NOMO-1 treated with DMSO at 0.1 percent for 48 hours (cell line): ENCODE measurements at regions not wholly inside any gene's neighbourhood (a gene's known extent, or its start where the extent isn't known, plus 50 kb on each side); places are given as distances from the start of the nearest gene placed in this dataset.

Source experiments
- DNase-seq: peaks from one replicate; lab custom pipeline; 2025; ENCODE audit not compliant: unreplicated experiment; lab: John Stamatoyannopoulos, UW

DNA sequence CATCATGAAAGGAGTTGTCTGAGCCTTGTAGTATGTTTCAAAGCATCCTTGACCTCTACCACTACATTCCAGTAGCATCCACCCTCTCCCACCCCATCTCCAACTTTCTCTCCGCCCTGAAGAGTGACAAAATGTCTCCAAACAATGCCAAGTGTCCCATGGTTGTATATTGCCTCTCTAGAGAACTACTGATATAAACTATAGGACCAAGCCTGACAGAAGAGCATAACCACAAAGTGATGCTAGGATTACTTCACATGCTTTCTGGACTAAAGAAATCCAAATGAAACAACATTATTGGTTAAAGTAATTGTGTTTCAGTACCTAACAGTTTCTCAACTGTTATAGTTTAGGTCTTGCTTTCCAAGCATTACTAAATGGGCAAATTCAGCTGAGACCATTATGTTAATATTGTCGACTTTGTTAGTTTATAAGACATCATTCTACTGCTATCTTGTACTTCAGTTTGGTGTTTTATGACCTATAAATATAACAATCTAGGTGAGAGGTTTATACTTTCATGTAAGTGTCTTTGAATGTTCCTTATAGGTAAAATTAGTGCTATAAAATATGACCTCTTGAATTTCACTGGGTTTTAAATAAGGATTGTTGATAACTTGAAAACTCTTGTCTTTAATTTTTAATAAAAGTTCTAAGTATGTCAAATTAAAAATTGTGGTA is 117.4 kb downstream of the SUCNR1 start:
- DNase-seq, result no peak

DNA sequence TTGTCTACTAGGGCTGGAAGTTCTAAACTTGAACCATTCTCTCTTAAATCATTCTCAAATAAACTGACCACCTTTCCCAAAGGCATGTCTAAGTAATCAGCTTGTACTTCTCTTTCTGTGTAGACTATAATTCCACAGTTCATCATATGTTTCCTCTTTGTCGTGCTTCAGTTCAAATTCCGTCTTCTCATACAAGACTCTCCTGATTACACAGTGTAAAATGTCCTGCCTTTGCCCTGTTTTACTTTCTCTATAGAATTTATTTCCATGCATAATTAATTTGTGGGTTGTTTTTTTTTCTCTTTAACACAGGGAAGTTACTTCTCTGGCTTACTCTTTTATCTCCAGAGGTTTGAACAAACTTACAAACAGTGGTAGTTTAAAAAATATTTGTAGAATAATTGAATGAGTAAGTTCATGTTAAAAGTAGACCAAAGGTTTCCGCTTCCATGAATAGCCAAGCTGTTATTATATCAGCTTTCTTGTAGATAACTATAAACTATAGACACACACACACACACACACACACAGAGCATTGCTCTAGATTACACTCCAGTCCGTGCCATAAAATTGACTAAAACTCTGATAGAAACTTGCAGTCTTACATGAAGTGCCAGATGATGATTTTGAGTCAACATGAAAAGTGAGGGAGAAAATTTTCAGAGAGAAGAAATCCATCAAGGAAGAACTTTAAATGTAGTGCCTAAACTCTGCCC is 119.0 kb downstream of the SUCNR1 start:
- DNase-seq, result no peak

DNA sequence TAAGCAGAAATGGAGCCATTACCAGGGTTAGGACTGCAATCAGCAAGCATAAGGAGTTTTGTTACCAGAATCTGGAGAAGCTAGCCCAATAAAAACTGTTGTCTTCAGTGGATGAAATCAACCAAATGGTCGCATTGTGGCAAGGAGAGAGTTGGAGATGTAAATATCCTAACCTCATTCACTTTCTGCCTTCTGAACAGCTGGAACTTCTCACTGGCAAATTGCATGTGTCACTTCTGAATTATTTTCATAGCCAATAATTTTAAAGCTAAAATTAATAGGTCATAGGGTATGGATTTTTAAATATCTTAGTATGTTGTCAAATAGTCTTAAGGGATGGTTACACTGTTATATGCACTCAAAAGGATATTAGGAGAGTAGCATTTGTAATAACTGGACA is 121.6 kb downstream of the SUCNR1 start:
- DNase-seq, result no peak

DNA sequence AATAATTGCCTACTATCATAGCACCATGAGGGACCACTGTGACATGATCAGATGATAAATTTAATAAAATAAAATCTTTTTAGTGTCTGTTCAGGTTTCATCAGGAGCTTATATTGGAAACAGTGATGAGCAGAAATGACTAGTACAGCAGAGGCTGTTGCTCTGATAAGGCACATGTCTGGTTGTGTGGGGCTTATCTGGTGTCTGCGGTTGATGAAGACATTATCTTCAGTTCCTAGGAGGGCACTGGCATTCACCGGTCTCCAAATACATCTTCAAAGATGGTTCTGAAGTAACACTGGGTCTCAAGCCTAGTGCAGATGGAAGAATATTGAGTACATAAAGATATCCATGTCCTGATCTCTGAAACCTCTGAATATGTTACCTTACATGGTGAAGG is 125.3 kb downstream of the SUCNR1 start:
- no peak for DNase-seq

DNA sequence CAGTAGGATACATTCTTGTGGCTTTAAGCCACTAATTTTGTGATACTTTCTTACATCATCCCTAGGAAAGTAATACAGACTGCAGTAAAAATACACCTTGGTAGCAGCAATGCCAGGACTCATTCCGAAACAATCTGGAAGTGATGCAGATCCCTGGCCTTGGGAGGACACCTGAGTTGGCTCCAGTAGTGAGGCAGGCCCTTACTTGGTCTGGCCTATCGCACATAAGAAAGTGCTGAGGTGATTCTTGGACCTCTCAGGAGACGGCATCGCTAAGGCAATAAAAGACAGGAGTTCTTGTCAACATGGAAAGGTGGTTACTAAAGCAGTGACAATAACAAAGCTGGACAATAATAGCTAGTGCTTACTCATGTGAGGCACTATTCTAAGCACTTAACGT is 126.5 kb downstream of the SUCNR1 start:
- no peak for DNase-seq

DNA sequence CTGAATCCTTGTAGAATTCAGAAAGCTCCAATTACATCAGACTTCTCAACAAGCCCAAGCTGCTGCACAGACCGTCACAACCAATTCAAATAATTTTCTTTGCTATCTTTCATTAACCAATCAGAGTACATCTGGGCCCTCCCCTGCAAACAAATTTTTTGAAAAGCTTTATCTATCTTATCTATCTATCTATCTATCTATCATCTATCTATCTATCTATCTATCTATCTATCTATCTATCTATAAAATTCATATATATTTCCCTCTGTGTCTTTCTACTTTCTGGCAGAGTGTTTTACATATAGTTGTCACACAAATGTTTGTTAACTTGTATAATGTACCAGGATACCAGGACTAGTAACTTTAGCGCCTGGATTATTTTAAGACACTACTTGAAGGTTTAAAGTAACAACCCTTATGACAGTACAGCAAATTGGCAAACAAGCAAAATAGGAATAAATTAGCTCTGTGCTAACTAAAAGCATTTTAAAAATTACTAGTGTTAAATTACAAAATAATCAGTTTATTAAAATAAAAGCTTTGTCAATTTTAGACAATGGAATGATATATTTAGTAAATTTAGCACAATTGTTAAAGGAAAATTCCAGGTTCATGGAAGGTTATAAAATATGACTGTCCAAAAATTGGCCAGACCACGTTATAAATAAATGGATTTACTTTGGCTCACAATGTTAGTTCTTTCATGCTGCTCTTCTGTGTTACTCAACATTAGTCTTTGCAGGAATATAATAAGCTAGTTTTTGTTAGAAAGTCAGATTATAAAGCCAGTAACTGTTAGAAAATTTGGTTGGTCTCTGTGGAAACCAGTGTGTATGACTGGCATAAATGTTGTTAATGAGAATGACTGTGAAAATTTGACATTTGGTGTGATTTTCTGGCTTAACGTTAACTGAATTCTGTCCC is 138.6 kb downstream of the SUCNR1 start:
- no peak for DNase-seq

DNA sequence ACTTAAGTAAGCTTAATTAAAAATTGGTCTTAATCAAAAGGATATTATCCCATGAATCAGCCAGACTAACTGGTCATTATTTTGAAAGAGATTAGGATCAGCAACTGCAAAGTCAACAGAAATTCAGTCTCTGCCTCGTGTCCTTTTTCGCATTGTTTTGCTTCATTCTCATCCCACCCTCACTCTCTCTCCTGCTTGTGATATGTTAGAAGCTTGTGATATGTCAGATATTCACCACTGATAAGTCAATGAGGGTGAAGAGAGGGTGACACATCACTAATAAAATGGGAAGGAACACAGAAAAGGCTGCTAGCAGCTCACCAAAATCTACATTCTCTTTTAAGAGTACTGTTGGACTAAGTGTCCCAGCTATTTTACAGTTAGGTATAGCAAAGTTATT is 146.1 kb downstream of the SUCNR1 start:
- no peak for DNase-seq

DNA sequence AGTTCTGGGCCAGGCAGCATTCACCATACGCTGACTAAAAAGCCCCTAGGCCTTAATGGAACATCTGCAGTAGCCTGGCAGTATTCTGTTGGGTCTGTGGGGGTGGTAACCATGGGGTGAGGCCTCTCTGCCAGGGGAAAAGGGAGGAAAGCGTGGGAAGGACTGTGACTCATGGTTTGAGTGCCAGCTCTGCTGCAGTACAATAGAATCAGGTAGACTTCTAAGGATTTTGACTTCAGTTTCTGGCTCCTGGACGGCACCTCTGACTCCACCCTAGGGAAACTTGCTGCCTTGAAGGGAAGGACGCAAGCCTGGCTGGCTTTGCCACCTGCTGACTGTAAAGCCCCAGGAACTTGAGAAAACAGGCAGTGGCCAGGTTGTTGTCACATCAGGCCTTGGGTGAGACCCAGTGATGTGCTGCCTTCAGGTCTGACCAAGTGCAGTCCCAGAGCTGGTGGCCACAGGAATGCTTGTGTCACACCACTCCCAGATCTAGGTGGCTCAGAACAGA is 148.6 kb downstream of the SUCNR1 start:
- DNase-seq, result no peak

DNA sequence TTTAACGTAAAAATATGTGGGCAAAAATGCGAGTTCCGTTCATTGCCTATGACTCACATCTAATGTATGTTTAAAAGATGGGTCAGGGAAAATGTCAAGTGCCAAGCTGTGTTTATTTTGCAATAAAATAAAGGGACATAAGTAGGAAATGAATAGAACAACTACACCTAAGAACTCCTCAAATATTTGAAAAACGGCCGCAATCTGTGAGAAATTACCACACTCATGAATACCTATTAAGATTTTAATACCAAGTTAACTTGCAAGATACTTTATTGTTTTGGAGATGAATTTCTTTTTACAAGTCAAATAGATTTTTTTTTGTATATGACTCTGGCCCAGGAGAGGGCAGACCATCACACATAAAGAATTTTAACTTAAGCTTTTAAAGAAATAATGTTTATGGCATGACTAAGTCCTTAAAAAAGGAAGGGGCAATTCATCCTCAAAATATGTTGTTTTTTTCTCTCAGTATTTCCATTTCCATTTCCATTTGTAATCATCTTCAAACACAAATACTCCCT is 152.7 kb downstream of the SUCNR1 start:
- DNase-seq, result peak; percentile 82

DNA sequence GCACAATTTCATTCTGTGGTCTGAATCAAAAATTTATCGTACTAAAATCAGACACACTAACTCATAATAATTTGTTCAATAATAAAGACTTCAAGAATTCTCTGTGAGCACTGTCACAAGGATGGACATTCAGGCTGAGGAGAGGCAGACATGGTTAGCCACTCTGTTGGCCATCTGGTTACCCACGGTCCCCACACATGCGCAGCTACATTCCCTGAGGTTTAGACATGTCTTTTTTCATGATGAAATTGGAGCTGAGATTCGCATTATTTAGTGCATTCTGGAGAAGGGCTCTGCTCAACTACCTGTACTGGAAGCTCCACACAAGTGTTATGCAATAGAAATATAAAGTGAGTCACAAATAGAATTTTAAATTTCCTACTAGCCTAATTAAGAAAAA is 156.9 kb downstream of the SUCNR1 start:
- DNase-seq, result no peak

DNA sequence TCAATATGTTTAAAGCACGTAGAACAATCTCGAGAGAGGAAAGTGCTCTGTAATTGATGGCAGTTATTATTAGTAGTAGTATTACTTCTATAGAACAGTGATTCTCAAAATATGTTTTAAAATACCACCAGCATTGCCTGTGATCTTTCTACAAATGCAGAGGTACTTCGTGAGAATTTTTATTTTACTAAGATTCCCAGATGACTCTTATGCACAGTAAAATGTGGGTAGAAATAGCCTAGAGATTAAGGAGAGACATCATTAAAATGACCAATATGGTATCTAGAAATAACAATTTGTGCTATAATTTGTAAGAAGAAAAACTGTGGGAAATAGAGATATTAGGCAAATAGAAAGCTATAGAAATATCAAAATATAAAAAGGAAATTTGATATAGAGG is 157.9 kb downstream of the SUCNR1 start:
- no peak for DNase-seq

DNA sequence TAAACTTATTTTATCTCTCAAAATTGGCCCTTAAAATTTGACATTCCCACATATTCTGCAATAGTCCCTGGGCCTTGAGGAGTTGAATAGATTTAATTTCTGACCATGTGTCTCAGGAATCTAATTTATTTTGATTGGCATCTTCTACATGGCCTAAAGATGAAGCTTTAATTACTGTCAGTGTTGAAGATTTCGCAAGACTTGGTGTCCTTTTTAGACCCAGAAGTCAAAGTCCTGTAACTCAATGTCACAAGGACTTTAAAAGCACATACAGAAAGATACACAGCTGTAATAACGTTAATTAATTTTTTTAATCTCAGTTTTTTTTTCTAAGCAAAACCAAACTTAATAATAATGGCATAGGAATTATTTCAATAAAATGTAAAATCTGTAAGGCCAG is 163.9 kb downstream of the SUCNR1 start:
- no peak for DNase-seq

DNA sequence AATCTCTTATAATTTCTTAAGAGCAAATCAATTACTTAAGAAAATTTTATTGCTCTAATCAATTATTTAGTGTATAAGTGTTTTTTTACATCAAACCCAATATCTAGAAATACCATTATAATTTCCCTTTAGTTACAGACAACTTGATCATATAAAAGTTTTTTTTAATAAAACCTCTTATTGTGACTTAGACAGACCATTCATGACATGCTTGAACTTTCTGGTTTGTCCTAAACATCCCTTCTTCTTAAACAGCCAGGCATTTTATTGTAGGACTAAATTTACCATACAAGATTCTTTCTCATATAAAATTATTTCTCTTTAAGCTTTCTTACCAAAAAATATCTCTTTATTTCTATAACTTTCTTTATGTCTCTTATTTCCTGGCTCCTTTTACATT is 164.5 kb downstream of the SUCNR1 start:
- no peak for DNase-seq

DNA sequence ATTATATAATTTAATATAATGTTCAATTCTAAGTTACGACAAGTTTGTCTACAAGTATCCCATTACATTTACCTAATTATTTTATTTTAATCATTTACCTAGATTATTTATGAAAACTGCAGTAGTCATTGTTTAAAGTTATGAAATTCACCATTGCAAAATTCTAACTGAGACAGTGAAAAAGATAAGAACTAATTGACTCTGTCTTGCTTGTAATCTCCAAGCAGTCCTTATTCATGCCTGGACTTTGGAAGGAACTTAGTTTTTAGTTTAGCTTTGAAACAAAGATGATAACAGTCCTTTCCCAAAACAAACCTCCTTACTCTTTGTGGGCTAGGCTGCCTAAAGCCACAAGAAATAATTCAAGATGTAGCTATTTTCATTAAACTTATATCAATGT is 165.0 kb downstream of the SUCNR1 start:
- DNase-seq, result no peak

DNA sequence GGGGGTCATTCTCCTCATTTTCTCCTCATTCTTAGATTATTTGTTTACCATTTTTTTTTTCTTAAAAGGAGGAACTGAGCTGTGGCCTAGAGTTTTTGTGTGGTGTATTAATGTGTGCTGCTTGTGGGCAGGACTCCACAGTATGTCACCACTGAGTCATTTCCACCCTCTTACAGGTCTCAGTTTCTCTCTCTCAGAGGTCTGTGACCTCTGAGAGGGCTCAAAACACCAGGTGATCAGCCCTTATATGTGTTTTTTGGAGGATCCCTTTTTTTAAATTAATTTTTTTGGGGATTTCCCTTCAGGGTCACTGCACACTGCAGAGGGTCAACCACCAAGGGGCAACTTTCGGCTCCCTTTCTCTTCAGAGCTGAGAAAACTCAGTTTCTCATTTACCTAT is 166.4 kb downstream of the SUCNR1 start:
- DNase-seq, result no peak

DNA sequence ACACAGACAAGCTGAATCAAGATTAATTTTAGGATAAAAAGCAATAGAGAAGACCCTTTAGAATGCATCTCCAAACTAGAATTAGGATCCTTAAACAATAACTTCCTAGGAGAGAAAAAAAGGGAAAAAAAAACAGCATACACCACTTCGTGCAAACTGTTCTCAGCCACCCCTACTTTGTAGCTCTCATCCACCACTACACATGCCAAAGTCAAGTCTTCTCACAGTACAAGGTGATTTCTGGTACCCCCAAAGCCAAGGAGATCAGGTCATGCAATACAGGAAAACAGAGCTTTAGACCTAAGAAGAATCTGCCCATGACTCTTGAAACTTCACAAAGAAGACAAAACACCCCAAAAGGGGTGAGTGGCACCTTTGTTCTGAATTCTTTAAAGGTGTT is 166.9 kb downstream of the SUCNR1 start:
- DNase-seq, result no peak

DNA sequence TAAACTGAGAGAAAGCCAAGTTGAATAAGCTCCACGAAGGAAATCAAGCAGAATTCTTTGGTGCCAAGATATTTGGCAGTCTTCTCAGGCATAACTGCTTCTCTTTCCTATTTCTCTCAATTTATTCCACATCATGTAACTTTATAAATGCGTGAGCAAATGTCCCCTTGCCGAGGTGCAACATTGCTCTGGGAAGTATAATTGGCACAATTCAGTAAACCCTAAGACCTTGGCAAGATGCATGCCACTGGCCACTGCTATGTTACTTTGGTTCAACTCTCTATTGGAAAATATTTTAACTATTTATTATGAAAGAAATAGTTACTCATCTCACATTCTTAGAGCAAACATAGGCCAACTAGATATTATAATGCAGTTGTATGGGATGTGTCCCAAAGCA is 170.2 kb downstream of the SUCNR1 start:
- no peak for DNase-seq

DNA sequence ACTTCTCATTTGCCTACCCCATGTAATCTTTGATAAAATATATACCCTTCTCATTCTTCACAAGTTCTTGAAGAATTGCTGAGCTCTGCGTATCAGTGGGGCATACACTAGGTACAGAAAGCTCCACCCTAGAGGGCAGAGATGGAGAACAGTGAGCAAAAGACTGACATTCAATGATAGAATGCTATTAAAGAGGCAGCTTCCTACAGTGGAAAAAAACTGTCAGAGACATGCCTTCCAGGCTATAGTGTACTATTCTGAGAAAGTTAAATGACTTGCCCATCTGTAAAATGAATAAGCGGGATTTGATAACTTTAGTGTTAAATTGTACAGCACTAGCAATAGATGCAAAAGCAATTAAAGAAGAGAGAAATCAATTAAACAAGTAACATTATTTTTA is 172.8 kb downstream of the SUCNR1 start:
- DNase-seq, result no peak

DNA sequence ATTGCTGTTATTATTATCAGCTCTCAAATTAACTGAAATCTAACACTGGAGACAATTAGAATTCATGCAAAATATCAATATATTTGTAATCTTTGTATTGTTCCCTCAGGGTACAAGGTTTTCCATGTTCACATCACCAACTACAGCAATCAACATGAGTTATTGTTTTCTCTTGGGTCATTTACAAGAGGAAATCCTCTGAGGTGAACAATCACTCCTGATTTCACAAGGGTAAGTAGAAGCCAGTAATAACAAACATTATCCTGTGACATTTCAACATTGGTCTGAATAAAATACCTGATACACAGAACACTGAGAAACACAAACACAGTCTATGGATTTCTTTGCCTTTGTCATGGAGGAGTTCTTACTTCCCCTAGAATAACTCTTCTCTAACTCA is 174.0 kb downstream of the SUCNR1 start:
- peak; percentile 38 for DNase-seq

DNA sequence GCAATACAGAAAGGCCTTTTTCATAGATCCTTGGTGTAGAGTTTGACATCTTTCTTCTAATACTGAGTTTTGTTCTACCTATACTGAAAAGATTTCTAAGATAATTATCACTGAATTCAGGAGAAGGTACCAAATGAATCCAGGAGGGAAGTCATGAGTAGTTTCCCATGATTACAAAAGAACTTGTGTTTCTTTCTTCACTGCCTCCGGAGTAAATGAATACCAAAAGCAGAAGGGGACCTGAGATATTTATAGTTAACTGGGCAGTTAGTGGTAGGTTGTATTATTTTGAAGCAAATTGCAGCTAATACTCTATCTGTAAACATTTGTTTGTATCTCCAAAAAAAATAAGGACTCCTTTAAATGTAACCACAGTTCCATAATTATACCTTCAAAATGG is 175.4 kb downstream of the SUCNR1 start:
- DNase-seq, result peak; percentile 68

DNA sequence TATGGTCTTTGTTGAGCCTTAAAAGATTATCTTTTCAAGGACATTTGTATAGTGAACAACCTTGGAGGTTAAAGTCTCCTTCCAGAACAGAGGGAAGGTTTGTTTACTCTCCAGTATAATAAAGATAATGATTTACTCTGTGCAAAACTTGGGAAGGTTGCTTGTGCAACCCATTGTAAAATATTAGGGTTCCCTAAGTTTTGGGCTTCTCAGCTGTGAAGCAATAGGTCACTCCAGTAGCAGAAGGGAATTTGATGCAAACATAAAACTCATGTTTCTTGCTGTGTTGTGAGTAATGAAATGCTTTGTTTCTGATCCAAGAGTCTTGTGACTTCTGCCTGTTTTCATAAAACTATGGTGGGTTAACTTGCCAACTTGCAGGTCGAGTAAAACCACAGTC is 177.5 kb downstream of the SUCNR1 start:
- DNase-seq, result no peak
